H7 (cell line): ENCODE measurements at regions not wholly inside any gene's neighbourhood (a gene's known extent, or its start where the extent isn't known, plus 50 kb on each side); places are given as distances from the start of the nearest gene placed in this dataset.

ENCODE experiments used
- DNase-seq: peaks from one replicate; pipeline ENCODE4 v3.0.0; 2012
- H3K27me3 ChIP-seq: 2 replicates; pipeline ENCODE4 v1.6.0; 2011; ENCODE audit warnings: mild to moderate bottlenecking, low read length; ENCODE audit not compliant: control insufficient read depth, insufficient read depth
- H3K36me3 ChIP-seq: replicated peaks from 2 replicates; pipeline ENCODE4 v1.5.1; 2011; ENCODE audit warnings: low read length; ENCODE audit not compliant: control insufficient read depth, insufficient read depth
- H3K4me3 ChIP-seq: 2 replicates; pipeline ENCODE4 v1.5.1; 2011; ENCODE audit warnings: low read depth, mild to moderate bottlenecking, control low read depth, low read length, moderate library complexity; ENCODE audit not compliant: insufficient read depth

GRCh38 chr6:170130201-170130621 lies 160.7 kb downstream of the DLL1 start:
- H3K4me3 ChIP-seq: no peak overlapping the region
- H3K36me3 ChIP-seq: no peaks in the 10 kb centered on the region
- H3K27me3 ChIP-seq: no peaks in the 10 kb centered on the region
- DNase-seq: peak; percentile 29

GRCh38 chr6:170129691-170130171 lies 161.1 kb downstream of the DLL1 start:
- Histone ChIP-seq H3K36me3 (no peaks in the 10 kb centered on the region), H3K27me3 (no peaks in the 10 kb centered on the region), H3K4me3 (no peak overlapping the region)
- peak; percentile 40 for DNase-seq

GRCh38 chr6:170128811-170129681 lies 161.8 kb downstream of the DLL1 start:
- Histone ChIP-seq H3K4me3 (no peak overlapping the region), H3K36me3 (no peaks in the 10 kb centered on the region), H3K27me3 (no peaks in the 10 kb centered on the region)
- peak; percentile 43 for DNase-seq

DNA sequence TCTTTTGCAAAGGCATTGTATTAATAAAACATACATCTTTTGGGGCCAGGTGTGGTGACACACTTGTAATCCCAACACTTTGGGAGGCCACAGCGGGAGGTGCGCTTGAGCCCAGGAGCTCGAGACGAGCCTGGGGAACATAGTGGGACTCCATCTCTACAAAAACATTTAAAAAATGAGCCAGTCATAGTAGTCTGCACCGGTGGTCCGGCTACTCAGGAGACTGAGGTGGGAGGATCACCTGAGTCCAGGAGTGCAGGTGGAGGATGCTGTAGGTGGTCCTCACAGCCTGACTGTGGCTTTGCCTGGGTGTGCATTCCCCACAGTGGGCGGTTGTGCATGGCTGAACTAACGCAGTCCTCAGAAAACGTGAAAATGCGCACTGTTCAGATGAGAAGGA lies 162.5 kb downstream of the DLL1 start:
- H3K36me3 ChIP-seq: no peaks in the 10 kb centered on the region
- H3K4me3 ChIP-seq: no peak overlapping the region
- no peaks in the 10 kb centered on the region for H3K27me3 ChIP-seq
- DNase-seq: no peak

DNA sequence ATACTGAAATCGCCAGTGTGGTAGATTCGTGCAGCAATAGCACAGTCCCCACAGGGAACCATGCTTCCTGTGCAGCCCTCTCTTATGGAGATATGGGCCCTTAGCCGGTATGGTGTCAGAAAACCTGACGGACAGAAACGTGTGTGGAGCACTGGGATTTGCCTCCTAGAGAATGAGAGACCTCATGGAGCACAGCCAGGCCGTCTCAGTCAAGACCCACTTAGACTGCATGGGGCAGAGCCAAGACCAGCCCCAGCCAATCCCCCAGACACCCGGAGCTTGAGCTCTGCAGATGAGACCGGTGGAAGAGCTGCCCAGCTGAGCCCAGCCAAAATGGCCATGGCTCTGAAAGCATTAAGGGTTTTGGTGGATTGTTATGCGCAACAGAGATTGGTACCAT lies 163.7 kb downstream of the DLL1 start:
- DNase-seq: no peak

DNA sequence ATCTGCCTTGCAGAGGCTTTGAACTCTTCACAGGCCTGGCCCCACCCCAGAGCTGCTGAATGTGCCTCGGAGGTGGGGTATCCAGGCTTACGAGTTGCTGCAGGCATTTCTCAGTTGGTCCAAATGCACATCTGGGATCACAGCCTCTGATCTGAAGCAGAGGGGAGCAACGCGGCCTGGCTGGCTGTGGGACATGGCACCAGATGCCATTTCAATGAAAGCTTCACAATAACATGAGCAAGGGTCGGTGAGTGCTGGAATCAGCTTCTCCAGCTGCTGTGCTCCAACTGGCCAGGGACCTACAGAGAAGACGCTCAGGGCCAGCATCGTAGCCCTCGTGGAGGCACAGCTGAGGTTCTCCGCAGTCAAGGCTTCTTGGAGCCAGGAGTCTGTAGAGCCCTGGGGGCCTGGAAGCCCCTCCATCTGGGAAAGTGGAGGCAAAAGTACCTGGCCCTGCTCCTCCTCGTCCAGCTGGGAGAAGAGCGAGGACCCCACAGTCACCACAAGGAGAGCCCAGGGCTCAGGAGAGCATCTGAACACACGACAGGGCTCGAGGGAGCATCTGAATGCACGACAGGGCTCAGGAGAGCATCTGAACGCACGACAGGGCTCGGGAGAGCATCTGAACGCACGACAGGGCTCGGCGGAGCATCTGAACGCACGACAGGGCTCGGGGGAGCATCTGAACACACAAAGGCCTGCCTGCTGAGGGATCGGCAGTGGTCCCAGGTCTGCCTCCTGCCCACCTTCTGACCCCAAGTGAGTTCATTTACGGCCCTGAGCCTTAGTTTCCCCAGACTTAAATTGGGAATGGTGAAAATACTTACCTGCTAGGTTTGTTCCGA lies 165.2 kb downstream of the DLL1 start:
- no peak for DNase-seq
- H3K36me3 ChIP-seq: no peaks in the 10 kb centered on the region
- H3K27me3 ChIP-seq: no peaks in the 10 kb centered on the region
- H3K4me3 ChIP-seq: no peak overlapping the region

More for the DNA sequence above, 163.7 kb downstream of the DLL1 start:
- H3K4me3 ChIP-seq: no peak overlapping the region
- H3K27me3 ChIP-seq: no peaks in the 10 kb centered on the region
- H3K36me3 ChIP-seq: no peaks in the 10 kb centered on the region

DNA sequence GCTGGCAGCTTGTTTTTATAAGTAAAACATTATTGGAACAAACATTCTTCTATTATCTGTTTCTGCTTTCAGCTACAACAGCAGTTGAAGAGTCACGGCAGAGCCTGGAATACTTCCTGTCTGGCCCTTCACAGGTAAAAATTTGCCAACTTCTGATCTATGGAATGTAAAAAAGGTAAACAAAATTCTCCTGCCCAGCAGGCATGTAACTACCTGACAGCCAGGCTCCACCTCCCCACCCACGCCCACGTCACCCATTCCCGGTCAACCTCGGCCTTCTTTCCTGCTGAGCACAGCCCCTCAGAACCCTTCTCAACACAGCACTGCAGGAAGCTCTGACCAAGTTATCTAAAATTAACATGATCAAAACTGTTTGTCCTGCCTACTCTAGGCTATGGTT lies 166.0 kb downstream of the DLL1 start:
- Histone ChIP-seq H3K4me3 (no peak overlapping the region), H3K36me3 (no peaks in the 10 kb centered on the region), H3K27me3 (no peaks in the 10 kb centered on the region)
- no peak for DNase-seq

DNA sequence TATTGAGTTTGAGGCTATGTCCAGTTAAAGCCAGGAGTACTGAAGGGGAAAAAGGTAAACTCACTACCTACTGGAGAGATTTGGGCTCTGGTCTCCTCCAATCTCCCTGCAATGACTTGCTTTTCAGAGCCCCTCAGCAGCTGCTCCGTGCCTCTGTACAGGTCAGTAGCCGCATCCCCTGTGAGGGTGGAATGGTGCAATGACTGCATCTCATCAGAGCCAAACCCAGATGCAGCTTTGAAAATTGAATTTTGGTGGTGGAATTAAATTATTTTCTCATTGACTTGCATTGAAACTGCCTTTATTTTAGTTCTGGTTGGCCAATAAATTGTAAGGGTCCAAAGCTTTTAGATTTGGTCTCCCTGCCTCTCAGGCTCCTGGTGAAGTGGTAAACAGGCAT lies 166.7 kb downstream of the DLL1 start:
- H3K36me3 ChIP-seq: no peaks in the 10 kb centered on the region
- no peak for DNase-seq
- H3K4me3 ChIP-seq: no peak overlapping the region
- H3K27me3 ChIP-seq: no peaks in the 10 kb centered on the region

DNA sequence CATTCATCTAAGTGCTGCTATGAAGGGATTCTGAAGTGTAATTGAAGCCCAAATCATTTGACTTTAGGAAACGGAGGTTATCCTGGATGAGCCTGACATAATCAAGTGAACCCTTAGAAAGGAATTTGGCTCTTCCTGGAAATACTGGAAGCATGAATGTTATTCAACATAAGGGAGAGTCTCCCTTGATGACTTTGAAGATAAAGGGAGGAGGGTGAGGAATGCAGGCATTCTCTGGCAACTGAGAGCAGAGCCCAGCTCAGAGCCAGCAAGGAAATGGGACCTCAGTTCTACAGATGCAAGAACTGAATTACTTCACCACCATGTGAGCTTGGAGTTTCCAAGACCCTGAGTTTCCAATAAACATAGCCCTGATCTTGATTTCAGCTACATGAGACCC lies 168.2 kb downstream of the DLL1 start:
- Histone ChIP-seq H3K4me3 (no peak overlapping the region), H3K27me3 (no peaks in the 10 kb centered on the region), H3K36me3 (no peaks in the 10 kb centered on the region)
- no peak for DNase-seq

GRCh38 chr6:170117111-170117972 lies 173.5 kb downstream of the DLL1 start:
- no peaks in the 10 kb centered on the region for H3K27me3 ChIP-seq
- no peak overlapping the region for H3K4me3 ChIP-seq
- peak; percentile 49 for DNase-seq
- H3K36me3 ChIP-seq: no peaks in the 10 kb centered on the region

- no peaks in the 10 kb centered on the region for H3K36me3 ChIP-seq
- no peak overlapping the region for H3K4me3 ChIP-seq
- DNase-seq: peak; percentile 59
- H3K27me3 ChIP-seq: no peaks in the 10 kb centered on the region
Measured at GRCh38 chr6:170116636-170117035, 174.2 kb downstream of the DLL1 start.

DNA sequence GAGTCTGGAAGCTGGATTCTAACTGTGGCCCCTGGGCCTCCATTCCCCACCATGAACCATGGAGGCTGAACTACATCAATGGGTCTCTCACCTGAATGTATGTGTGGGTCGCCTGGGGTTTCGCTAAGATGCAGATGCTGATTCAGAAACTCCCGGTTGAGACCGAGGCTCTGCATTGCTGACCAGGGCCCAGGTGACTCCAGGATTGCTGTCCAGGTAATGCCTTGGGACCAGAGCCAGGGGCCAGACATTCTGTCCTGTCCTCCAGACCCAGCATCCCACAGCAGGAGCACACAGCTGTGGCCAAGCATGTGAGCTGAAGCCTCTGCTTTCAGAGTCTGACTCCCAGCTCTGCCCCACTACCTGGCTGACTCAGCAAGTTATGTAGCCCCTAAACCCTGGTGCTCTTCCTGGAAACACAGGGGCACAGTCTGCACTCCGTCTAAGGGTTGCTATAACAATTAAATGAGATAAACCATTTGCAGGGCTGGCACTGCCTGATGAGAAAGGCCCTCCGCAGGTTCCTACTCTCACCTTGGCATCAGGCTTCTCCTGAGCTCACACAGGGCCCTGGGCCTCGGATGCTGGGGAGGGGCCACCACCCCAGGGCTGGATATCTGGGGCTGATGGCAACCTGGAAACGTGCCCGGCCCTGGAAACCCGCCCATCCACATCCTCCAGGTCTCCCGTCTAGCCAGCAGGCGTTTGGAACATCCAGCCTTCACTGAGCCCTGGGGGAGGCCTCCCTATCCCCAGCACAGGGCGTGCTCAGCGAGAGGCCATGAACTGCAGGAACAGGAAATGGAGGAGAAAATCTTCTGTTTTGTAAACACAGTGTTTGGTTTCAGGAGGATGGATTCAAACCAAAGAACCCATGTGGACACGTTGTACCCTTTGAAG lies 175.7 kb downstream of the DLL1 start:
- no peaks in the 10 kb centered on the region for H3K36me3 ChIP-seq
- H3K27me3 ChIP-seq: no peaks in the 10 kb centered on the region
- H3K4me3 ChIP-seq: no peak overlapping the region
- peak; percentile 60 for DNase-seq

- DNase-seq: no peak
- H3K36me3 ChIP-seq: no peaks in the 10 kb centered on the region
- H3K4me3 ChIP-seq: no peak overlapping the region
- no peaks in the 10 kb centered on the region for H3K27me3 ChIP-seq
Measured at GRCh38 chr6:170114187-170114945, 176.5 kb downstream of the DLL1 start.
